Fibroblast of skin of abdomen (primary cell): ENCODE measurements at regions not wholly inside any gene's neighbourhood (a gene's known extent, or its start where the extent isn't known, plus 50 kb on each side); places are given as distances from the start of the nearest gene placed in this dataset.
"Not testable (repeated sequence)": the region's sequence is repeated elsewhere in the genome, so short reads cannot be mapped to it uniquely, and the experiment has no call there.

Experiments used
- DNase-seq: peaks from one replicate; pipeline ENCODE4 v3.0.0-alpha.2; 2013

DNA sequence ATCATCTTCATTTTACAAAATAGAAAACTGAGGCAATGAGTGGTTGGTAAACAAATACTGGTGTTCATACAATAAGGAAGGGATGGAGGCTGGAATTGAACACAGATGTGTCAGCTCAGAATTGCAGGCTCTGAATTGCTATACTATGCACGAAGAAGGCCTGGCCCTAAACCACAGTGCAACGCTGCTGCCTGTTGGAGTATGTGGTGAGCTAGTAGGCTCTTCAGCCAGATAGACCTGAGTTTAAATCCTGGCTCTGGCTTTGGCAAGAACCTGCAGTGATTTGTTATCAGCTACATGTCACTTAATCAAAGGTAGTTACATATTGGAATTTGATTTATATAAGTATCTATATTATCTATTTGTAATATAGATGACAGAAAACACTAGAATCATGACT is 1602.4 kb upstream of the CELF4 start:
- DNase-seq = no peak

DNA sequence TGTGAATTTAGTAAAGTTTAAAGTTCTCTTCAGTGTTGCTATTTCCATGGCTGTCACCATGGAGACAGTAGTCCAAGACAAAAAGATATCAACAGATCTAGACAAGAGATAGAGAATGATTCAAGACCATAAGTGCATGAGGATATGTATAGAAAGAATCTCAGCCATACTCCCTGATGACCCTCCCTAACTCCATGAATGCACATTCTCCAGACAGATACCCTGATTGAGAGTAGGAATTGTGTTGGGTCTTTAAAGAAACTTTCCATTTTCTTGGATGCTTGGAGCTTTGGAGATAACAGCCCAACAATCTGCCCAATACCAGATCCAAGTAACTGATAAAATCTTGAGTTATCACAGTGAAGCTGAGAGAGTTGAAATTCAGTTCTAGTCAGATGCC is 1601.2 kb upstream of the CELF4 start:
- DNase-seq = no peak

DNA sequence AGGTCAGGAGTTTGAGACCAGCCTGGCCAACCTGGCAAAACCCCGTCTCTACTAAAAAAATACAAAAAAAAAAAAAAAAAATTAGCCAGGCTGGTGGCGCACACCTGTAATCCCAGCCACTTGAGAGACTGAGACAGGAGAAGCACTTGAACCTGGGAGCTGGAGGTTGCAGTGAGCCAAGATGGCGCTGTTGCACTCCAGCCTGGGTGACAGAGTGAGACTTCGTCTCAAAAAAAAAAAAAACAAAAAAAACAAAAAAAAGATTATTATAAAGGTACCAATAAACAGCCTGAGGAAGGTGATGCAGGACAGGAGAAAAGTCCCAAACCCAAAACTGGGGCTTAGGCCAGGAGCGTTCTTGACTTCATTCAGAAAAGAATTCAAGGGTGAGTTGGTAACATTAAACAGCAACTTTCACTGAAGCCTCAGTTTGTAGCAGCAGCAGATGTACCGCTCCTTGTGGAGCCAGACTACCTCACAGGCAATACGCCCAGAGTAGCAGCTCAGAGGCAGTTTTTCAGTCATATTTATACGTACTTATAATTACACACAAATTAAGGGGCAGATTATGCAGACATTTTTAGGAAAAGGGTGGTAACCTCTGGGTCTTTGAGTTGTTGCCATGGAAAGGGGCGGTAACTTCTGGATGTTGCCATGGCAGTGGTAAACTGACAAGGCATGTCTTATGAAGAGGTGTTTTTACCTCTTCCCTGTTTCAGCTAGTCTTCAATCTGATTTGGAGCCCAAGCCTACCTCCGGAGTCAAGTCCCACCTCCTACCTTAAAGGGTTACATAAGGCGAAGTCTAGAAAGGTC is 1596.6 kb upstream of the CELF4 start:
- DNase-seq = no peak

DNA sequence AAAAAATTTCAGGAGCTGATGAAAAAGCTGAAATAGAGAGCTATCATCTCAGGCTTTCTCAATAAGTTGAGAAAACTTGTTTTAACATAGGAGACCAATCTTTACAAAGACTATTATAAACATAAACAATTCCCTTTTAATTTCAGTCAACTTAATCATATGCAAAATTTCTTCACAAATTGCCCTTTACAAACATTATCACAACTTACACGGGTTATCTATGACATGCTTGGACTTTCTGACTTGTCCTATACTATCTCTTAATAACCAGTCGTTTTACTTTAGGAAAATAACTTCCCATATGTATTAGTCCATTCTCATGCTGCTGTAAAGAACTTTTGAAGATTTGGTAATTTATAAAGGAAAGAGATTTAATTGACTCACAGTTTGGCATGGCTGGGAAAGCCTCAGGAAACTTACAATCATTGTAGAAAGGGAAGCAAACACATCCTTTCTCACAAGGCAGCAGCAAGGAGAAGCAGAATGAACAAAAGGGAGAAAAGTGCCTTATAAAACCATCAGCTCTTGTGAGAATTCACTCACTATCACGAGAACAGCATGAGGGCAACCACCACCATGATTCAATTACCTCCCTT is 1583.7 kb upstream of the CELF4 start:
- DNase-seq = no peak

DNA sequence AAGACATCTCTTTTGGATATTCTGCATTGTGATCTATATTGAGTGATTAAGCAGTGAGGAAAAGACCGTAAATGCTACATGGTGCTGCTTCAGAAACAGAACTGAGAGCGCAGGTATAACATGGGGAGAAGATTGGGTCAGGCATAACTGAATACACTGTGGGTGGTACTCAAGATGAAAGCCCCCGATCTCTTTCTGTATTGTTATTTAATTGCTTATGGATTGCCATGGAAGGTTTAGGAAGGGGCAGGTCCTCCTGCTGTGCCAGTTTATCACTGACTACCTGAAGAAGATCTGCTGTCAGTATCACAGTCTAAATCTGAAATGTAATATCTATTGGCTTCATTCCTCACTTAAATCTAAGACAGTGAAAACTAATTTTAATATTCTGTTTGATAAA is 1568.7 kb upstream of the CELF4 start:
- DNase-seq = no peak

DNA sequence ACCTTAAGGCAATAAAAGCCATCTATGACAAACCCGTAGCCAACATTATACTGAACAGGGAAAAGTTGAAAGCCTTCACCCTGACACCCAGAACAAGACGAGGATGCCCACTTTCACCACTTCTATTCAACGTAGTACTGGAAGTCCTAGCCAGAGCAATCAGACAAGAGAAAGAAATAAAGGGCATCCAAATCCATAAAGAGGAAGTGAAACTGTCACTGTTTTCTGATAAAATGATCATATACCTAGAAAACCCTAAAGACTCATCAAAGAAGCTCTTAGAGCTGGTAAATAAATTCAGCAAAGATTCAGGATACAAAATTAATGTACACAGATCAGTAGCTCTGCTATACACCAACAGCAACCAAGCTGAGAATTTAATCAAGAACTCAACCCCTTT is 1561.9 kb upstream of the CELF4 start:
- DNase-seq = not testable (repeated sequence)

DNA sequence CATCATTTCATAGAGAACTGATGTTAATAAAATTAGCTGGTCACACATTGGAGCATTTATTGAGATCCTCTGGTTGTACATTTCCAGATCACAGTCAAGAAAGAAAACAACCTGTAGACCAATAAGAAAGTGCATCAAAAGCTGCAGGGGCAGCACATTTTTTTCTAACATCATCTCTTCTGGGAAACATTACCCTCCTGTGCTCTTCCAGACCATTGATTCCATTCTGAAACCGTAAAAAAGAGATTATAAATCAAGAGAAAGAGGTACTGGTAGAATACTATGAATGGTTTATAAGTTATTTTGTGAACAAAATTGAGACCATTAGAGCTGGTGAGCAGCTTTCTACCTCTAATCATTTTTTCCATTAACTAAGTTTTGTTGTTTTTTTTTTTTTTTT is 1548.2 kb upstream of the CELF4 start:
- no peak for DNase-seq

DNA sequence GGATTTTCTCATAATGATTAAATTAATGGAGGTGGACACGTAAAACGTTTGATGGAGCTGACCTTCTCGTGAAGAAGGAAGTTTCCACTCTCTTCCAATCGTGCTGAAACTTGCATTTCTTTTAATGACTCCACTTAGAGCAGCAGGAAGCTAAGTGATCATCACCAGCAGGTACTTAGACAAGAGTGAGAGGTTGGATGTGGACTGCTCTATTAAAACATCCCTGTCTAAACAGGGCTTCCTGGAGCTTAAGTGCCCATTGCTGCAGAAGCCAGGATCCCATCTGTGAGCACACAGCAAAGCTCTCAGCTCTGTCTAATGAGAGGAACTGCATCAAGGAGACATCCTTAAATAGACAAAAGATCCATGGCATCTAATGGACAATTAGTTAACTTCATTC is 1539.5 kb upstream of the CELF4 start:
- DNase-seq = no peak

DNA sequence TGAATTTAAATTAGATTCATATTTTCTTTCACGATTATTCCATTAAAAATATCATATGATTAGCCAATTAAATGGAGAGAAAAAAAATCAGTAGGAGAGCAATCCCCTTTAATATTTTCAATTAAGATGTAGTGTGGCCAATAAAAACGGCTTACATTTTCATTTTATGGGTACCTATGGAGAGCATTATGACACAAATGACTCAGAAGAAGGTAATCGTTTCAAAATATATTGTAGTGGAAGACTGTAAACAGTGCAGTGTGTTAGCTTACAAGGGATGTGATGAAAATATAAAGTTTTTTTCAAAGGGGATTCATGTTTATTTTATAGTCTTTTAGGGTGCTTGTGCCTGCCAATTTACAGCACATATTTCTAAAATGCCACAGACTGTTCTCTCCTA is 1507.4 kb upstream of the CELF4 start:
- DNase-seq = no peak

DNA sequence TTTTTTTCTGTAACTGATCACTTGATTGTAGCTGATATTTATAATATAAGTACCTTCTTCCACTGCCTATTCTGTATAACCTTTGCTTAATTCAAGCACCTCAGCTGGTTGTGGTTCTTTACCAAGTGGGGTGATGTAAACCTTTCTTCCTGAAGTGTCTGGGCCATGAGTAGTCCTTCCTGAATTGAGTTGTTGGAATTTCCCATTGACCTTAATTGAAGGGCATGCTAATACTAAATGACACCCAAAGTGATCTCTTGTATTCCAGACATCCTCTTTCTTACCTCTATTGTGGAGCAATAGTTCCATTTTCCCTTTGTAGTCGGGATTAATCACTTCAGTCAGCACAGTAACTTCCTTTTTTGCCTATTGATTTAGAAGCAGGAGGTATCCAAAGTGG is 1496.8 kb upstream of the CELF4 start:
- DNase-seq = no peak

DNA sequence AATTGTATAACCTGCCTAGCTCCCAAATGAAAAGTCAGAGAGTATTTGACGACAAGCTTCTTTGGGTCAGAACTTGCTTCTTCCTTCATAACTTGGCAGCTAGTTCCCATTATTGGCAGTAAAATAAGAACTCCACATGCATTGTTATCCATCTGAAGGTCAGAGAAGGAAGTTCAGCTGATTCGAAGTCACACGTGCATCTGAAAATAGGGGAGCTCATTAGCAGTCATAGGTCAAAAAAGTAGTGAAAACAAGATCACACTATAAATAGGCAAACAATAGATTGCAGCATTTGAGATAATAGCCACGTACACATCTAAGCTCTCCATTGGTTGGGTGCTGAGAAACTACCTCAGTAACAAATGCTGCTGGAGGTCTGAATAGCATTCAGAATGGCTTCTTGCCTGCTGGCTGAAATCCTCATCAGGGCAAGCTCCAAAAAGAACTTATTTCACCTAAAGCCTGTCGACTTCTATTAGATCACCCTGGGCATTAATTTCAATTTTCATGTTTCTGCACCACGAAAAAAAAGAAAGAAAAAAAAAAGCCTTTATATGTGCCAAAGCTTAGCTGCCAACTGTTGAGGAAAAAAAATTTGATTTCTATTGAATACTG is 1492.9 kb upstream of the CELF4 start:
- no peak for DNase-seq

DNA sequence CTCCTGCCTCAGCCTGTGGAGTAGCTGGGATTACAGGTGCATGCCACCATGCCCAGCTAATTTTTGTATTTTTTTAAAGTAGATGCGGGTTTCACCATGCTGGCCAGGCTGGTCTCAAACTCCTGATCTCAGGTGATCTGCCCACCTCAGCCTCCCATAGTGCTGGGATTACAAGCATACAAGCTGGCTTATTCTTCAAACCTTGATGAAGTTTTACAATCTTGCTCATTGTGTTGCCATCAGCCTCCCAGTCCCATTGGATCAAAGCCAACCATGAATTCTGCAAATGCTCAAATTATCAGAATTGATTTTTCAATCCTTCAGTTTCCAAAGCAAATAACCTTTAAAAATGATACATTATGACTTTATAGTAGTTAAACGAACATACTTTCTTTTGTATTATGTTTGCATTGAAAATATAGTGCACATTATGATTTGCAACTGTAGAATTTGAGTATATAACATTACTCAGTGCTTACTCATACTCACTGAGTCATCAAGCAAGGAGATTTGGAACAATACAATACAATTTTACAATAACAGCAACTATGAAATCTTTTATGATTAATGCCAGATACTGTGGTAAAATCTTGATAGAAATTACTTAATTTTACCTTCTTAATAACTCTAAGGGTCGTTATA is 1491.9 kb upstream of the CELF4 start:
- DNase-seq = peak; percentile 37

DNA sequence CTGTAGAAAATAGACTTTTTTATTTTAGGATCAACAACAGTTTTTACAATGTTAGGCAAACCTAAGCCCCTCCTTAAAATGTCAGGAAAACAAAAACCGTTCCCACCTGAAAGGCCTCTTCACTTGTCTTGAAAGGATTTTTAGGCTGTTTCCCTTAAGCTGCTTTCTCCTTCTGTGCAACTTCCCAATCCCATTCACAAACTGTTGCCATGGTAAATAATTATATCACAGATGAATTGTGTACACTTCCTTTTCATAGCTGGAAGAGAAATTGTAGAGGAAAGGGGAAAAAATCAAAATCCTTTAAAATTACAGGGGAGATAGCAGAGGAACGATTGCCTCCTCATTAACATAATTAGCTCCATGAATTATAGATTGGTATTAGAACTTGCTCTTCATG is 1488.0 kb upstream of the CELF4 start:
- no peak for DNase-seq

DNA sequence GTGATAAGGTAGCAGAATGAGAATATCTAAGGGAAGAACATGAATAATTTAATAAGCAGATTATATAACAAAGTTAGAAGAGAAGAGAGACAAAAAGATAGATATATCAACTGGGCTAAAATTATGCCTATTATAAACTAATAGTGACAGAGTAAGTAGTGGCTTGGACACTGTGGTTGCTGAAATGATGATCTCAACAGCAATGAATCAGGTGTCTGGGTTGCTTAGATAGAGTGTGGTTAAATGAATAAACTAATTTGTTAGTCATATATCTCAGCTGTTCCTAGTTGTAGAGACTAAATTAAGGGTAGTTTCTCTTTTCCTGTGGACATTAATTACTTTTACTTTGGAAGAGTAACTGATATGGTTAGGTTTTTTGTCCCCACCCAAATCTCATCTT is 1485.4 kb upstream of the CELF4 start:
- no peak for DNase-seq

DNA sequence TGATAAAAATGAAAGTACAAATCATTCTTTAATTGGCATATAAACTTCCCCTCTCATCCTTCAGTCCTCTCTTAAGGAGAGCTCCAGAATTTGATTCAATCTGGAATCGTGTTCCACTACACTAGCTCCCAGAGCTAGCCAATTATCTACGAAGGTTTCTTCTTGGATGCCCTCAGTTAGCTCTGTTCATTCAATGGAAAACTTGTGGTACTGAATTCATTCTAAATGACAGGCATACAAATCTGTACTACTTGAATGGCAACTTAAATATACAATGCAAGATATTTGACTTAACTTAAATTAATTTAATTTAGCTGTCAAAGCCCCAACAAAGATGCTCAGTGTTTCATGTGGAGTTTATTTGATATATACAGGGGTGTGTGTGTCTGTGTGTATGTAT is 1474.2 kb upstream of the CELF4 start:
- no peak for DNase-seq

DNA sequence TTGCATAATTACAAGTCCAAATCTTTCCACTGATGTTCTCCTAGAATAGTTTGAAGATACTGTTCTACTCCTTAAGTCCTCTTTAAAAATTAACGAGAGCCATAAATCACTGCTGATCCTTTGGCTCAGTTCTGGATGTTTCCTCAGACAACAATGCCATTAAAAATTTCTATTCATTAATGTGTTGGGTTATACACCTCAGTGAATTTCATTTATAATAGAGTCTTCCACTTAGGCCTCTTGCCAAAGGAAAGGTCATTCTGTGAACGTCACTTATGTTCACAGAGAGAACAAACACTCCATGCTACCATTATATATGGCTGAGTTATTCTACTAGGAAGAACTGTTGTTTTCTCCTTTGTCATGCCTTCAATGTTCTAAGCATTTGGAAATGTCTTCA is 1472.3 kb upstream of the CELF4 start:
- DNase-seq = no peak

DNA sequence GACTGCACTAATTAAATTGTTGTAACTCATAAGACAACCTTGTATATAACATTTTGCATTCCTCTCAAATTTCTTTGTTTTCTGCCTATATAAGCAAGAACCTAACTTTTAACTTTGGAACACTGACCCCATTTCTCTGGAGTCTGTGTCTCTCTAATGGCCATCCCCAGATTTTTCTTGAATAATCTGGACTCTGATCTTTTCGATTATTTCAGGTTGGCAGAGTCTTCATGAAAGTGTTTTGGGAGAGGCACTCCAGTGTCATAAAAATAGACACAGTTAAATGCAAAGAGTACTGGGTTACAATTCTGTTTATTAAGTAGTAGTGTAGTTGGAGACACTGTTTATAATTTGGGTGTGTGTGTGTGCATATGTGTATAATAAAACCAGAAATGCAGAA is 1467.7 kb upstream of the CELF4 start:
- no peak for DNase-seq

DNA sequence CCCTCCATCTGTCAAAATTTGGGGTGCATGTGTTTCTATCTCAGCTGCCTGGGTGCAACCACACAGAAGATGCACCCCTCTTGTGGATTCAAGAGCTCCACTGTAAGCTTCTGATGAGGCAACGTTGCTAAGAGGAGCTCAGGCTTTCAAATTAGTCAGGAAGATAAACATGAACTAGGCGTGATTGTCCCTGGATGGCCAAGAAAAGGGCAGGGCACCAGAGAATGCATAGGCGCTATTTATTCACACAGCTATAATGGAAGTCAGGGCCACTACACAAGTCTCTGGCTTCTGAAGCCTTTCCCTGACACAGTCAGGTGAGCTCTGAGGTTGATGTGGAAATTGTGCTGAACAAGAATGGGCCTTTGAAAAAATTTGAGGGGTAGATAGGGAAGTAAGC is 1466.0 kb upstream of the CELF4 start:
- DNase-seq = no peak

DNA sequence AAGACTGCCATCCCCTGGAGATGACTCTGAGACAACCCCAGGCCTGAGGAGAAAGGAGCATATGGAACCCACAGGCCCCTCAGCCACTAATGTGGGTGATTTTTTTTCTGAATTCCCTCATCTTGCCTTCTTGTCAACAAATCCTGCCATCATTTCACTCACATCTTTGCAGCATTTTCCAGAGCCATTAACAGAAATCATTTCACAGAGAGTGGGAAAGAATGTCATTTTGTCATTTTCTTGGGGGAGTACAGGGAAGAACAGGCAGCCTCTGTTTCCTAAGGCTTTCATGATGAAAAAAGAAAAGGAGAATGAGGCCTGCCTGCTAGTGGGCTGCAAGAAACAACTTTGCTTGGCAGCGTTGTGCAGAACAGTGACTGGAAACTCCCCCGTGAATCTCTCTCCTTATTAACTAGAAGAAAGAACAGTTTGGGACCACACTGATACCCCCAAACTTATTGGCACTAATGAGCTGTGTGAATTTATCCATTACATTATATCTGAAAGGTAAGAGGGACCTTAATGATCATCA is 1464.6 kb upstream of the CELF4 start:
- DNase-seq = no peak

DNA sequence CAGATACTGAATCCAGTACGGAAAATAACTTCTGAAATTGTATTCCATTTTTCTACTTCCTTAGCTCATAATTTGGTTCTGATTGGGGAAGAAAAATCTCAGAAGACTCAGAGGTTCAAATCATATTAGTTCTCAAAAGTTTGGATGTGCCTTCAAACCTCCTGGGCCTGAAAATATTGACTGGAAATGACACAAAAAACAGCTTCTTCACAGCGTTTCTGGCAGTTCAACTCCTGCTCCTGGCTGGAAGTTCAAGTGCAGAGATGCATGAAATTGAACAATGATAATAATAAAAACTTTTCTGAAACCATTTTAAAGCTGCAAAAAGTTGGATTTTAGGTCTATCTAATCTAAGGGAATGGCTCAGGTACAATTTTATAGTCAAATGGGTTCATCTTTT is 1459.9 kb upstream of the CELF4 start:
- DNase-seq = no peak

DNA sequence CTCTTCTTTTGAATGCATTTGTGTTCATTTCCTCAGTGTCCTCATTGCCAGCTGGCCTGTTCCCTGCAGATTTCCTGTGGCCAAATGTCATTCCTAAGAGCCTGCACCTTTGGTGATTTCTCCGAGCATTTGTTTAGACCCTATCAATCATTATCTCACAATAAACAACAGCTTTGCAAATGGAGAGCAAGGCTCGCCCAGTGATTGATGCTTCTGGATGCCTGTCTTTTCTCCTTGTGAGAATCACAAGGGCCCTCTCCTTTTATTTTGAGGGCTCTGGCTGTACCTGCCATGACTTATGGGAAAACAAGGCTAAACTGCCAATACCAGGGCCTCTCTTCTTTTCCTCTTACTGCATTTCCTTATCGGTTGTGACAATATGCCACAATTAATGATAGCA is 1454.4 kb upstream of the CELF4 start:
- DNase-seq = no peak

DNA sequence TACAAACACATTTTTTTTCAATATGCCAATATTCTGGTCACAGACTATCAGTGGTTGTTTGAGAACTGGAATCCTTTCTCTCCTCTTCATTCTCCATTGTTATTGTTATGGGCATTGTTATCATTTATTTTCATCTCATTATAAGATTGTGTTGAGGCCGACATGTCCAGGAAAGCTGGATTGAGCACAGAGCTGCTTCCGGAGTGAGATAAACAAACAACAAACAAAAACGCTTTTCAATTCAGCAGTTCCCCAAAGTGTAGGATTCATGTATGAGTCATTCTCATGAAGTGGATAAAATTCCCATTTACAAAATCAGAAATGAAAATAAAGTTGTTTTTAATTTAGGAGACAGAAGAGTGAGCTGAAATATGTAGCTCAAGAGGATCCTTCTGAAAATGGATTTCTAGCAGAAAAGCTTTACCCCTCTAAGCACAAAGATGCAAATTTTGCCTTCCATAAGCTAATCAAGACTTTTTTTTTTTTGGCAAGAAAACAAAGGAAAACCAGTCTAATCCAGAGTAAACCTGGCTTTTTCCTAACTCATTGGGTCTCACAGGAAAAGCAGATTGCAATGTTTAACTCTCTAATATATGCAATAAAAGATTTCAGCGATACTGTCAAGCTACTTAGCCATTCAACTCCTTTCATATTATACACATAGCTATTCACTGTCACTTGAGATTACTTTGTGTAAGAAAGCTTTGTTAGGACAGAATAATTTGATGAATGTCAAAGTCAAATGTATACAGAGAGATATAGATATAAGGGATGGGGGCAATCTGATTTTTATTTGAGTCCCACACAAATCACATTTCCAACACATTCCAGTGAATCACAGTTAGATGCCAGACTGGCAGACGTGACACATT is 1441.7 kb upstream of the CELF4 start:
- no peak for DNase-seq
